ENCODE measurements at regions not wholly inside any gene's neighbourhood (a gene's known extent, or its start where the extent isn't known, plus 50 kb on each side); places are given as distances from the start of the nearest gene placed in this dataset.

GRCh38 chr12:45165284-45165683 lies 50.6 kb upstream of the ANO6 start:
- Mint-ChIP-seq H3K9me3 (peaks cover 12% of the 10 kb centered on the region), H3K27ac (ENCODE audit: low read depth) (no peak overlapping the region), H3K27me3 (peaks cover 41% of the 10 kb centered on the region), H3K4me3 (no peak overlapping the region), H3K36me3 (ENCODE audit: insufficient read depth) (no peaks in the 10 kb centered on the region), H3K4me1 (no peaks in the 10 kb centered on the region)
- DNase-seq (ENCODE audit: low spot score in 2 of 2) (no peak), ATAC-seq (replicated peaks; ENCODE audit: extremely low read depth, poor library complexity, severe bottlenecking) (no peak)

GRCh38 chr12:45166056-45166455 lies 49.8 kb upstream of the ANO6 start:
- Mint-ChIP-seq H3K4me3 (no peak overlapping the region), H3K9me3 (peaks cover 12% of the 10 kb centered on the region), H3K27me3 (peaks cover 34% of the 10 kb centered on the region), H3K36me3 (ENCODE audit: insufficient read depth) (no peaks in the 10 kb centered on the region), H3K27ac (ENCODE audit: low read depth) (no peak overlapping the region), H3K4me1 (no peaks in the 10 kb centered on the region)
- ATAC-seq (replicated peaks; ENCODE audit: extremely low read depth, poor library complexity, severe bottlenecking), result no peak
- no peak for DNase-seq (ENCODE audit: low spot score in 2 of 2)
